Osteocyte (in vitro differentiated cells): ENCODE measurements at regions not wholly inside any gene's neighbourhood (a gene's known extent, or its start where the extent isn't known, plus 50 kb on each side); places are given as distances from the start of the nearest gene placed in this dataset.

Experiments
- DNase-seq: peaks from one replicate; pipeline ENCODE4 v3.0.0; 2021; ENCODE audit warnings: mixed read lengths; ENCODE audit not compliant: unreplicated experiment; ENCODE audit errors: extremely low spot score
- H3K27ac Mint-ChIP-seq: one replicate; pipeline ENCODE4 v1.8.0; 2021; ENCODE audit warnings: mild to moderate bottlenecking, mixed read lengths; ENCODE audit not compliant: unreplicated experiment
- H3K27me3 Mint-ChIP-seq: one replicate; pipeline ENCODE4 v1.8.0; 2021; ENCODE audit warnings: mixed read lengths; ENCODE audit not compliant: unreplicated experiment
- H3K36me3 Mint-ChIP-seq: one replicate; pipeline ENCODE4 v1.8.0; 2021; ENCODE audit warnings: mixed read lengths; ENCODE audit not compliant: unreplicated experiment
- H3K4me1 Mint-ChIP-seq: one replicate; pipeline ENCODE4 v1.8.0; 2021; ENCODE audit warnings: mixed read lengths; ENCODE audit not compliant: unreplicated experiment
- H3K4me3 Mint-ChIP-seq: one replicate; pipeline ENCODE4 v1.8.0; 2021; ENCODE audit warnings: mild to moderate bottlenecking, moderate library complexity, mixed read lengths; ENCODE audit not compliant: unreplicated experiment
- H3K9me3 Mint-ChIP-seq: one replicate; pipeline ENCODE4 v1.8.0; 2021; ENCODE audit warnings: mixed read lengths; ENCODE audit not compliant: unreplicated experiment
- CTCF ChIP-seq: fragments of 200-600 bp; sonication (generic); IDR thresholded peaks from 2 replicates; pipeline ENCODE4 v1.5.0; 2021; ENCODE audit warnings: antibody characterized with exemption, mild to moderate bottlenecking, moderate library complexity

- Mint-ChIP-seq H3K36me3 (no peaks in the 10 kb centered on the region), H3K4me1 (peaks cover 2% of the 10 kb centered on the region), H3K27ac (no peak overlapping the region), H3K27me3 (peaks cover 18% of the 10 kb centered on the region), H3K9me3 (no peaks in the 10 kb centered on the region), H3K4me3 (no peak overlapping the region)
- DNase-seq: no peak
- TF ChIP-seq CTCF: no peak
These were observed 92.6 kb downstream of the OR5AK2 start for GRCh38 chr11:57081356-57081755.

GRCh38 chr11:57082125-57082524 is 93.4 kb downstream of the OR5AK2 start:
- H3K36me3 Mint-ChIP-seq: no peaks in the 10 kb centered on the region

GRCh38 chr11:57083641-57084385 is 95.1 kb downstream of the OR5AK2 start:
- H3K27me3 Mint-ChIP-seq: peaks cover 18% of the 10 kb centered on the region

More at GRCh38 chr11:57082125-57082524, 93.4 kb downstream of the OR5AK2 start:
- H3K4me3 Mint-ChIP-seq: no peak overlapping the region
- no peak overlapping the region for H3K27ac Mint-ChIP-seq
- peaks cover 2% of the 10 kb centered on the region for H3K4me1 Mint-ChIP-seq
- no peak for DNase-seq
- H3K27me3 Mint-ChIP-seq: peaks cover 18% of the 10 kb centered on the region
- no peak for TF ChIP-seq CTCF
- no peaks in the 10 kb centered on the region for H3K9me3 Mint-ChIP-seq

GRCh38 chr11:57085611-57086010 is 96.1 kb upstream of the LRRC55 start:
- H3K4me3 Mint-ChIP-seq: no peak overlapping the region
- no peaks in the 10 kb centered on the region for H3K9me3 Mint-ChIP-seq
- peaks cover 14% of the 10 kb centered on the region for H3K27me3 Mint-ChIP-seq
- DNase-seq: no peak
- TF ChIP-seq CTCF: peak; percentile 25
- H3K4me1 Mint-ChIP-seq: no peaks in the 10 kb centered on the region
- H3K27ac Mint-ChIP-seq: no peak overlapping the region
- no peaks in the 10 kb centered on the region for H3K36me3 Mint-ChIP-seq

More at GRCh38 chr11:57083641-57084385, 95.1 kb downstream of the OR5AK2 start:
- Mint-ChIP-seq H3K27ac (no peak overlapping the region), H3K4me1 (no peaks in the 10 kb centered on the region), H3K4me3 (no peak overlapping the region), H3K36me3 (no peaks in the 10 kb centered on the region), H3K9me3 (no peaks in the 10 kb centered on the region)
- no peak for TF ChIP-seq CTCF
- DNase-seq: no peak

- Mint-ChIP-seq H3K36me3 (no peaks in the 10 kb centered on the region), H3K4me1 (no peaks in the 10 kb centered on the region), H3K27me3 (peaks cover 27% of the 10 kb centered on the region), H3K9me3 (no peaks in the 10 kb centered on the region), H3K4me3 (no peak overlapping the region), H3K27ac (no peak overlapping the region)
- DNase-seq: no peak
- no peak for TF ChIP-seq CTCF
These were observed 93.8 kb upstream of the LRRC55 start for GRCh38 chr11:57087991-57088390.
